HG03045 (cell line): ENCODE measurements at regions not wholly inside any gene's neighbourhood (a gene's known extent, or its start where the extent isn't known, plus 50 kb on each side); places are given as distances from the start of the nearest gene placed in this dataset.

Experiments used
- ATAC-seq: cut with Tn5 transposase; IDR thresholded peaks from one replicate; pipeline ENCODE4 v1.9.1; 2021; ENCODE audit warnings: mild to moderate bottlenecking, moderate library complexity; ENCODE audit not compliant: unreplicated experiment

DNA sequence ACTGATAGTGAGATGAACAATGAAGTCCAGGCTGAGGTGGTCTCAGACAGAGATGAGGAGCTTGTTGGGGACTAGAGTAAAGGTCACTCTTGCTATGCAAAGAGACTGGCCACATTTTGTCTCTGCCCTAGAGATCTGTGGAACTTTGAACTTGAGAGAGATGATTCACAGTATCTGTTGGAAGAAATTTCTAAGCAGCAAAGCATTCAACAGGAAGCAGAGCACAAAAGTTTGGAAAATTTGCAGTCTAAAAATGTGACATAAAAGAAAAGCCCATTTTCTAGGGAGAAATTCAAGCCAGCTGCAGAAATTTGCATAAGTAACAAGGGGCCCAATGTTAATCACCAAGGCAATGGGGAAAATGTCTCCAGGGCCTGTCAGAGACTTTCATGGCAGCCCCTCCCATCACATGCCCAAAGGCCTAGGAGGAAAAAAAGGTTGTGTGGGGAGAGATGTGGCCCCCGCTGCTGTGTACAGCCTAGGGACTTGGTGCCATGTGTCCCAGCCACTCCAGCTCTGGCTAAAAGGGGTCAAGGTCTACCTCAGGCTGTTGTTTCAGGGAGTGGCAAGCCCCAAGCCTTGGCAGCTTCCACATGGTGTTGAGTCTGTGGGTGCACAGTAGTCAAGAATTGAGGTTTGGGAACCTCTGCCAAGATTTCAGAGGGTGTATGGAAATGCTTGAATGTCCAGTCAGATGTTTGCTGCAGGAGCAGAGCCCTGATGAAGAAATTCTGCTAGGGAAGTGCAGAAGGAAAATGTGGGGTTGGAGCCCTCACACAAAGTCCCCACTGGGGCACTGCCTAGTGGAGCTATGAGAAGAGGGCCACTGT, 262.8 kb downstream of the DKK2 start:
- ATAC-seq: no peak

DNA sequence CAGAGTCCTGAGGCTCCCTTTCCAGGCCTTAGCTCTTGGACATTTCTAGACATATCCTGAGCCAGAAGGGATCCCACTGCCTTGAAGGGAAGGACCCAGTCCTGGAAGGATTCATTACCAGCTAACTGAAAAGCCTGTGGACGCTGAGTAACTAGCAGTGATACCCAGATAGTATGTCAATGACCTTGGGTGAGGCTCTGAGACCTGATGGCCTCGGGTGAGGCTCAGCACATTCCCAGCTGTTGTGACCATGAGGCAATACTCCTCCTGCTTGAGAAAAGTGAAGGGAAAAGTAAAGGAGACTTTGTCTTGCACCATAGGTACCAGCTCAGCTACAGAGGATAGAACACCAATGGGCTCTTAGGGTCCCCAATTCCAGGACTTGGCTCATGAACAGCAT, 268.1 kb downstream of the DKK2 start:
- ATAC-seq: no peak

DNA sequence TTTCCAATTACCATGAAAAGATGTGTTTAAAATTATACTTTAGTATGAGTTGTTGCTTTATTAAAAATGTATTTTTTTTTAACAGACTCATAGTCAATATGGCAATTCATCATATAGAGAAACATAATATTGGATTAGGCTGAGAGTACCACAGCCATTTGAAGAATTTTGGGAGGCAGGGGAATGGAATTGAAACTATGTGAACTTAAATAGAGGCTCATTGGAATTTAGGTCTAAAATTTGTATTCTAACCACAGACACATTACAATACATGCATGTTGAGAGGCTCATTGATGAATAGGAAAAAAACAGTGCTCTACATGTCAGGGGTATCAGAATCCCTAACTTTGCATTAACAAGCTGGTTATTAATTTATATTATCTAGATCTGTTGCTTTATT, 269.6 kb downstream of the DKK2 start:
- no peak for ATAC-seq

DNA sequence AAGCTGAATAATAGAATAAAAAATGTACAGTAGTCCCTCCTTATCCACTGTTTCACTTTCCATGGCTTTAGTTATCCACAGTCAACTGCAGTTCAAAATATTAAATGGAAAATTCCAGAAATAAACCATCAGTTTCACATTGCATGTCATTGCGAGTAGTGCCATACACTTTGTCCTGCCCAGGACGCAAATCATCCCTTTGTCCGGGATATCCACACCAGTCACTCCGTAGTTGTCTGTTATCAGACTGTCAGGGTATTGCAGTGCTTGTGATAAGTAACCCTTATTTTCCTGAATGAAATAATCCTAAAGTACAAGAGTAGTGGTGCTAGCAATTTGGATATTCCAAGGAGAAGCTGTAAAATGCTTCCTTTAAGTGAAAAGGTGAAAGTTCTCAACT, 271.3 kb downstream of the DKK2 start:
- ATAC-seq: no peak

DNA sequence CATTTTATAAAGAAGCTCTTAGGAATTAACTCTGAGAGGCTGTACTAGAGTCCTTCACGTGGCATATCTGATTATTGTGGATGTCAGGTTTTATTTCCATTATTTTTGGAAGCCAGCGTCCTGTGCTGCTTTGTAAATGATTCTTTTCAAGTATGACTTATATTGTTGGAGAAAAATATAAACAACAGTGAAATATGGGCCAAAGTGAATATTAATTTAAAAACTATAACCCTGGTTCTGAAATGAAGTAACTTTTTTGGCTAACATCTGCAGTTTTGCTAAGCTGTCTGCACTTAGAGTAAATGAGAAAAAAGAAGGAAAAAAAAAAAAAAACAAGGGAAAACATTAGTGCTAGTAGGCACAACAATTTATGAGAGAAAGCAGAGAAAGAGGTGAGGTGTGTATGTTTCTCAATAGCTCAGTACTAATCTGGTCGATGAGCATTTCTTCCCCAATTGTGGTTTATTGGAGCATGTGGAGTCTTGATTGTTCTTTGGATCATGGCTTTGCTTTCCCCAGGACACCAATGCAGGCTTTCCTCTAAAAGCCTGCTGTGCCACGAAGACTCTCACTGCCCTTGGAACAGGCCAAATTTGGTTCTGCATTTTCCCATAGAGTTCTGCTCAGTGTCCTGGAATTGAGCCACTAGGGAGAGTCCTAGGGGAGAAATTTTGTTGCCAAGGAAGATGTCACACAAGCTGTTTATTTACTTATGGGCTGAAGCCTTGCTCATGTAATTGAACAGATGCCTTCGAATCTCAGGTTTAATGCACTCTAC, 273.3 kb downstream of the DKK2 start:
- no peak for ATAC-seq

DNA sequence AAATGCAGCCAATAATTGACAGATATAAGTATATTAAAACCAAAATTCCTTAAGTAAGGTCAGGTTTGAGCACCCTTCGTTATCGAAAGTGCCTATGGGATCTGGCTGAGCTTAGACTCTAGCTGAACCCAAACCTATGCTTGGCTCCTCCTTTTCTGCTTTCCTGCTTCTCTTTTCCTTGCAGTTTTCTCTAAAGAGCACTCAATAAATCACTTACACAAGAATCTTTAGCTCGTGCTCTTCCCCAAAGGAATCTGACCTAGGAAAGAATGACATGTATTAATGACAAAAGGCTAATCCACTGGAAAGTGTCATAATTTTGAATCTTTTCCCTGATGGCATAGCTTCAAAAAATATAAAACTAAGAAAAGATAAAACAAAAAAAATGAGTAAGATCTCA, 282.7 kb downstream of the DKK2 start:
- ATAC-seq: no peak

DNA sequence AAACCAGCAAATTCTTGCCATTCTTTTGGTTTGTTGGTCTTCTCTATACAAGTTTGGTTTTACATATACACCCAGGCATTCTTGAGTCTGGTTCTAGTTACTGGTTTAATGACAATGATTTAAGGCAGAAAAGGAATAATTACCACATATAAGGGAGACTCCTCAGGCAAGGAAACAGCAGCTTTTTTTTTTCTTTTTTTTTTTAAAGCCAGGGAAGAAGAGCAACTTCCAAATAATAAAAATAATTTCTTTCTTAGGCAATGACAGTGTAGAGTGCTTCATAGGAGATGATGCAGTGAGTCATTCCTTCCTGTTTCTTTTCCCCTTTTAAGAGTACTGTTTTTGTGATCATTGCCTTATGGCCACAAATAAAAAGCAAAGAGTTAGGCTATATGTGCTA, 289.7 kb downstream of the DKK2 start:
- no peak for ATAC-seq

DNA sequence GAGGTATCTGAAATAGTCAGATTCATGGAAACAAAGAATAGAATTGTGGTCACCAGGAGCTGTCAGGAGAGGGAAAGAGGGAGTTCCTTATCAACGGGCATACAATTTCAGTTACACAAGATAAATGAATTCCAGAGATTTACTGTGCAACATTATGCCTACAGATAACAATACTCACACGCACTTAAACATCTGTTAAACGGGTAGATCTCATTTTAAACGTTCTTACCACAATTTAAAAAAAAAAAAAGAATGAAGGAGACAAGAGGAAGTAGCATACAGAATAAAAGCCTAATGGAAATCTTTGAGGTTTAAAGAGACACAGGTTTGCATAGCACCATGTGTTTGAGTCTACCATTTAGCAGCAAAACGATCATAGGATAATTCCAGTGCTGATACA, 298.0 kb downstream of the DKK2 start:
- ATAC-seq: no peak

DNA sequence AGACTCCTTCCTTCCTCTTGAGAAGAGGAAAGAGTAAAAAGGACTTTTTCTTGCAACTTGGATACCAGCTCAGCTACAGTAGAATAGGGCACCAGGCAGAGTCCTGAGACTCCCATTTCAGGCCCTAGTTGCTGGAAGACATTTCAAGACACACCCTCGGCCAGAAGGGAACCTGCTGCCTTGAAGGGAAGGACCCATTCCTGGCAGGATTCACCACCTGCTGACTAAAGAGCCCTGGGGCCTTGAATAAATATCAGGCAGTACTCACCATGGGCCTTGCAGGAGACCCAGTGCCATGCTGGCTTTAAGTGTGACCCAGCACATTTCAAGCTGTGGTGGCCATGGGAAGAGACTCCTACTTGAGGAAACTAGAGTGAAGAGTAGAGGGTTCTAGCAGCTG, 317.6 kb downstream of the DKK2 start:
- ATAC-seq: no peak

DNA sequence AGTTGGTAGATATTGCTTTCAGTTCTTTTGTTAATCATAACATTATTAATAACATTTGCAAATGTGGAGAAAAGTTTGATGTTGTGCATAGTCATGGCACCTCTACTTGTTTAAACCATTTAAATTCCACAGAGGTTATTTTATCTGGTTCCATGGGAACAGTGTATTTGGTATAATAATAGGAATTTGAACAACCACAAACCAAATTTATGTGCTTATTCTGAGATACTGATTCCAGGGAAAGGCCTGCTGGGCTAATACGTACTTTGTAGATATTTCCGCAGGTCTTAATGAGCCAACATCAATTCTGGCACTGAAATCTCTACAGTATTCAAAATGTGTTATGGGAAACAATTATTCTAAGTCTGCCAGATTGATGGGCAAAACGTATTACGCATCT, 319.0 kb downstream of the DKK2 start:
- ATAC-seq: no peak

DNA sequence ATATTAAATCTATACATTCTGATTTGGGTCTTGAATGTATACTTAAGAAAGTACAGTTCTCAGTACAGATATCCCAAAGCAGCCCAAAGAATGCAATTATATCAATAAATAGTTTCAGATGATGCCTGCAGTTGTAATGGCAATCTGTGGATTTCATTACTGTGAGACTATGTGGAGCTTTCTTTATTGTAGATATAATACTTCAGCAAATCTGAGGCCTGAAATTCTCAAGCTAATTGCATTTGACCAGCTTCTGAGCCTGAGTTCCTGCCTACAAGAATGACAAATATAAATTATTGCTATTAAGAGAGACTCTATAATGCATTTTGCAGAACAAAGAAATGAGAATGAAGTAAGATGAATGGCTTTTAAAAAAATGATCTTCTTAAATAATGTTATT, 320.3 kb downstream of the DKK2 start:
- no peak for ATAC-seq

DNA sequence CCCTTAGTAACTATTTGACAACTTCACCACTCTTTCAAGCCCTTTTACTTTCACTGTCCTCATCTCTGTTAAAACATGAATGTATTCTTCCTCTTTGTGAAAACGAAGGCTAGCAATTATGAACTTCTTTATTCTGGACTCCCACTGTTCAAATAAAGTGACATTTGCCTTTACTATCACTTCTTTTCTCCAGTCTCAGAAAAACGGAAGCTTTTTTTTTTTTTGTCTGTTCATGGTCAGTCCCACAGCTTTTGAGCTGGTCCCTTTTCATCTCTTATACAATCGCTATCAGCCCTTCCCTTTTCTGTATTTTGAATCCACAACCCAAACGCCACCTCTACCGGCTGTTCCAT, 327.7 kb downstream of the DKK2 start:
- no peak for ATAC-seq

DNA sequence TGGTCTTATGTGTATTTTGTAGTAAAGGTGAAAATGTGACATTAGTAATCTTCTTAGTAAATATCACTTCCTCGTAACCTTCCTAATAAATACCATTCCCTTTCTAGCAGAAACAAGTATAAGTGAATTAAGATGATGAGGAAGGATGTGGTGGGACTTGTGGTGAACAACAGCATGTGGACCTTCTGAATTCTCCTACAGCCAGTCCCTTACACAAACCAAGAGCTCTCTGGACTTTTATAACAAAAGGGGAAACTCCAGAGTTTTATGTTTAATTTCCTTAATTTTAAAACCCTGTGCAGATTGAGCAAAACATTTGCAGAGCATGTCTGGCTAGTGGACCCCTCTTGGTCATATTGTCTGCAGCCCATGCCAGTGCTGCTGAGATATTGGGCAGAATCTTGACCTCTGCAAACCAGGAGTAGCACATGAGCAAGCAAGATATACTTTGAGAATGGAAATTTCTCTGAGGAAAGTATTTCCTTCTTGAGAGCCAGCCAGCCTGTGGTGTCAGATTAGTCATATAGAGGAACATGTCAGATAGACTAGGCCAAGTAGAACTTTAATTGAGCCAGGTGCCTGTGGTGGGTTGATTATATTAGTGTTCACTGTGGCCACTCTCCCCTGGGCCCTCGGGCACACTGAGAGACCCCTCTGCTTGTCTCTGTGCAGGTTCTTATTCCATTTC, 328.2 kb downstream of the DKK2 start:
- ATAC-seq: no peak

DNA sequence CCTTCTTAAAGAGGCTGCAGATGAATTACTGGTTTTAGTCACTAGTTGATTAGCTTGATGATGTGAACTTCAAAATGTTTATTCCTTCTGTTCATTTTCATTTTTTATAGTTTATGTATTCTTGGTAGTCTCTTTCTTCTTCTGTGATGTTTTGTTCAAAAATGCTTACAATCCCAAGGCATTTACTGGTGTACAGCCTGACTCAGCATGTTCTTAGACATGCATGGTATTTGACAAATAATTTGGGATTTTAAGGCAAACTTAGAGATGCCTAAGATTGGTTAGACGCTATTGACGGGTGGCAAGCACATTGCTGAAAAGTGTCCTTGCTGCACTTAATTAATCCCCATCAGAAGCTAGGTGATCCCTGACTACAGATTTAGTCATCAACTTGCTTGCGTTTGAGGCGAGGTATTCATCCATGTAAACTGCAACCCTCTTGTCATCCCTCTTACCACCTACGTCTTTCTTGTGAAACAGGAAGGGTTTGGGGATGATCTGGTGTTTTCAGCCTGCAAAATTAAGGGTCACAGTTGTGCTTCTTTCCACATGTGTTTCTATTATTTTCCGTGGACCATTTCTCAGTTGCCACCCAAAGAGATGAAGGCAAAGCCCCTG, 331.8 kb downstream of the DKK2 start:
- no peak for ATAC-seq

DNA sequence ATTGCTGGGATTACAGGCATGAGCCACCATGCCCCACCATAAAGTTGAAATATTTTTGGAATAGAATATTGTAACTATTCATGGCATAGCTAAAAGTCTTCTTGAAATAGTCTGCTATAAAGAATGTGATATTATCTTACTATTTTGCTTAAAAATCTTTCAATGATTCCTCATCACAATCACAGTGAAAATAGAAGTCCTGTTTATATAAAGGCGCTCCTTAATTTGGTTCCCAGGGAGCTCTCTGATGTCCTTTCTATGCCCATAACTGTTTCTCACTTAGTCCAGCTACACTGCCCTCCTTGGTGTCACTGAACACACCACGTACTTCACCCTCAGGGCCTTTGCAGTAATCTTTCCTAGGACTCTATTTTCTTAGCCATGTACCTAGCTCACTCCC, 331.7 kb upstream of the GIMD1 start:
- ATAC-seq: no peak

DNA sequence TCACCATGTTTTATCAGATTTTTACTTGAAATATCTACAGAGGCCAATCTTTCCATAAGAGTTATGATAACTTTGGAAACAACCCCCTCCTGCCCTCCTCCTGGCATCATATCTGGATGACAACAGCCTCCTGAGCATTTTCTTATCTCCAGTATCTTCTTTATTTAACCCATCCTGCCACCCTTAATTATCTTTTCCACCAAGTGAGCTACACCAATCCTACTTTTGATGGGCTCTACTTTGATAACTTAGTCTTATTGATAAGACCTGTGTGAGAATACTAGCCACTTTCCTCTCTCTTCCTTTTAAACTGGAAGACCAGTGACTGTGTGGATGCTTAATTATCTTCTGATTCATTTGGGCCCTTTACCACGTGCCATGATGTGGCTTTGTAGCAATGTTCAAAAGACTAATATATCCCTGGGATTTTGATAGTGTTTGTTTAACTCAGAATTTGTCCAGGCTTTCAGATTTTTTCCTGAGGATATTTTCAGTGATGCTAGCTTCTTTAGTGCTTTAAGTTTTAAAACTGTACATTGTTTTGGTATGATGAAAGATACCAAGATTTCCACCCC, 330.1 kb upstream of the GIMD1 start:
- ATAC-seq: no peak

DNA sequence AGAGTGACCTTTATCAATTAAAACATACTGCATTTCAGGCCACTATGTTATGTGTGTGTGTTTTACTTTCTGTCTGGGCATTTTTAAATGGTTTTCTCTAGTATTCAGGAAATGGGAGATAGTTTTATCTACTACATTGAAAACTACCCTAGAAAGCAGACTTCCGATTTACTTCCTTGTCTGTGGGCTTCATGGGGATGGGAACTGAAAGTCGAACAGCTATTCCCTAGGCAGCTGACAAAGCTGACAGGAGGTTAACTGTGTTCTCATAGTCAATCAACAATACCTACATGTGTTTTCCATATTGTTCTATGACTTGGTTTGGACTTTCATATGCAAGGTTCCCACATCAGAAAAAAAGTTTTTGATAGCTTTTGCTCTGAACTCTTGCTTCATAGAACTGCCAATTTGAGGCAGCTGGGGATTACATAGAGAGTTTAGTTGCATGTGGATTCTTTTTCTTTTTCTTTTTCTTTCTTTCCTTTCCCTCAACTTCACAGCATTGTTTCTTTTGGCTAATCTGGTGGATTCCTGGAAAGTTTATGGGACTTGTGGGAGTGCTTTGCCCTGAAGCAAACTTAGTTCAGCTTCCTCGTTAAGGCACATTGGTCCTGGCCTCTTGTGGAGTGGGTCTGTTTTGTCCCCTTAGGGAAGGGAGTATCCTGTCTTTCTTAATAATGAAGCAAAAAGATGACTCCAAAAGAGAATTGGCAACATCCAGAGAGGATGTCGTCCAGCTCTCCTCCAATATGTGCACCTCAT, 327.1 kb upstream of the GIMD1 start:
- ATAC-seq: no peak

DNA sequence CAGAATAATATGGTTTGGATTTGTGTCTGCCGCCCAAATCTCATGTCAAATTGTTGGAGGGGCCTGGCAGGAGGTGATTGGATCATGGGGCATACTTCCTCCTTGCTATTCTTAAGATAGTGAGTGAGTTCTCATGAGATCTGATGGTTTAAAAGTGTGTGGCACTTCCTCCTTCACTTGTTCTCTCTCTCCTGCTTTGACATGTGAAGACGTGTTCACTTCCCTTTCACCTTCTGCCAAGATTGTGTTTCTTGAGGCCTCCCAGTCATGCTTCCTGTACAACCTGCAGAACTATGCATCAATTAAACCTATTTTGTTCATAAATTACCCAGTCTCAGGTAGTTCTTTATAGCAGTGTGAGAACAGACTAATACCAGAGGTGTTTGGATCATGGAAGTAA, 325.7 kb upstream of the GIMD1 start:
- ATAC-seq: no peak

DNA sequence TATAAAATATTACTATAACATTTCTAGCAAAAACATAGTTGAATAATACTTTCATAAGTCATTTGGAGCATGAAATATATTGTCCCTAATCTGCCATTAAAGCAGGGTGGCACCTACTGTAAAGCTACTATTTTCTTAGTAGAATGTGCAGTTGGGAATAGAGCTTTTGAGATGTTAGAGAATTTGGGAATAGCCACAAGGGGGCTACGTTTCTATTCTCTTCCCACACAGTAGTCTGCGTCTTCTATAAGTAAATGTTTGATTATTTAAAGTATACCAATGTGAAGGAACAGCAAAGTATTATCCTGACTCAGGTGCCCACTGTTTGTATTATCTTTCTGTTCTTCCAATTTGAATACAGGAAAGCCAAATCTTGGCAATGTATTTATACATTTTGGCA, 323.2 kb upstream of the GIMD1 start:
- no peak for ATAC-seq

DNA sequence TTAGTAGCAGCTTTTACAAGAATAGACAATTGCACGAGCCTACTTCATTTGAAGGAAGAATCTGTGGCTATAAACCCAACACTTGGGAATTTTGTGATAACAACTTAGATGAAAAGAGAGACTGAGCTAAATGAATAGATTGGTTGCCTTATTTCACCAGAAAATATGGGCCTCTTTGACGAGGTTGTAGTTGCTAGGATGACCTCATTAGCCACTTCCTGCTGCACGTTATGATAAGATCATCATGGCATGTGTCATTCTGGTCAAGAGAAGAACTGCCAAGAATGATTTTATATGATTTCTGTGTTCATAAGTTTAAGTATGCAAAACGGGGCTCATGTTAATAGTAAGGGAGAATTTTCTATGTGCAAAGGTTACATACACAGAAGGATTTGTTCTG, 321.9 kb upstream of the GIMD1 start:
- ATAC-seq: no peak
